ENCODE measurements at regions not wholly inside any gene's neighbourhood (a gene's known extent, or its start where the extent isn't known, plus 50 kb on each side); places are given as distances from the start of the nearest gene placed in this dataset.

GRCh38 chr12:124240493-124240892, 54.4 kb upstream of the RFLNA start:
- TF ChIP-seq POLR2A (IDR thresholded peaks at IDR 0.05): no peak
- no peak for TF ChIP-seq CTCF (IDR thresholded peaks at IDR 0.05 in 4 of 5, conservative IDR thresholded peaks at IDR 0.05 in 1 of 5)
